Ovary (tissue), 3 donors: ENCODE measurements at regions not wholly inside any gene's neighbourhood (a gene's known extent, or its start where the extent isn't known, plus 50 kb on each side); places are given as distances from the start of the nearest gene placed in this dataset.

Experiments
- CTCF ChIP-seq, 3 donors: fragments of 450-650 bp in 2 of 3; fragments of 200-600 bp in 1 of 3; IDR thresholded peaks; one replicate each; pipeline versions ENCODE4 v1.5.1 to v1.8.0; 2016 to 2022; ENCODE audit warnings: antibody characterized with exemption in 3 of 3, mild to moderate bottlenecking in 1 of 3
- EP300 ChIP-seq: sonication (generic); formaldehyde crosslinking; IDR thresholded peaks from one replicate; pipeline ENCODE4 v1.6.1; 2017; ENCODE audit warnings: antibody characterized with exemption
- donor health status: DM: no; HTN: no; CAD: no.

DNA sequence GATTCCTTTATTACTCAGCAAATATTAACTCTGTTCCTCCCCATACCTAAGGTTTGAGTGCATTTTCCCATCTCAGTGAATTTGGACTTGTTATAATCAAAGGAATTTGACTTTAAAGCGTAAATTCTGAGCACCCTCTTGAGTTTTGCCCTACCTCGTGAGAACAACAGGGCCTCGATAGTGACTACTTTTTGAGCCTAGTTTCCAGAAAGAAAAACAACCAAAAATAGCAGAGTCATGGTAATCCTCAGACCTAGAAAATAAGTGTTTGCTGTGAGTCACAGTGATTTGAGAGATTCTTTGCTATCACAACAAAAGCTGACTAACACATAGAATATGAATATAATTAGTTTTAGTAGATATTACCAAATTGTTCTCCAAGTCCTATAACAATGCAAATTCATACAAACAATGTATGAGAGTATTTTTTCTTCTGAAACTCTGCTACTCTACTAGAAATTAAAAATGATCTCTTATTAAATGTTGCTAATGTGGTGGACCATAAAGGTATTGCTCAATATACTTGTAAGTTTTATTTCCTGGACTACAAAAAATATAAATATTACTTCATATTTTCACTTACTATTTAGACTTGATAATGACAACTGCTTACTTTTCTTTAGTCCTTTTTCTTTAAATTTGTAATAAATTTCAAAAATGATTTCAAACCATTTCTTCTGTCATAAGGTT is 759.7 kb downstream of the BRINP1 start:
- TF ChIP-seq CTCF (IDR thresholded peaks at IDR 0.05) (no peak), EP300 (no peak)
